Parathyroid adenoma (tissue), 2 donors: ENCODE measurements at regions not wholly inside any gene's neighbourhood (a gene's known extent, or its start where the extent isn't known, plus 50 kb on each side); places are given as distances from the start of the nearest gene placed in this dataset.
"Not testable (repeated sequence)": the region's sequence is repeated elsewhere in the genome, so short reads cannot be mapped to it uniquely, and the experiment has no call there.

Experiments used
- H2AFZ ChIP-seq: fragments of 300-600 bp; sonication (generic); one replicate; pipeline ENCODE4 v1.7.0; 2017; ENCODE audit warnings: antibody characterized with exemption, mild to moderate bottlenecking
- H3K27ac ChIP-seq: fragments of 300-600 bp; sonication (generic); one replicate; pipeline ENCODE4 v1.7.0; 2017
- H3K27me3 ChIP-seq: fragments of 300-600 bp; sonication (generic); one replicate; pipeline ENCODE4 v1.7.0; 2017; ENCODE audit warnings: low read length; ENCODE audit not compliant: control insufficient read depth, insufficient read depth
- H3K36me3 ChIP-seq: fragments of 300-600 bp; sonication (generic); one replicate; pipeline ENCODE4 v1.7.0; 2017; ENCODE audit warnings: low read length; ENCODE audit not compliant: control insufficient read depth, insufficient read depth
- H3K4me1 ChIP-seq: fragments of 300-600 bp; sonication (generic); one replicate; pipeline ENCODE4 v1.7.0; 2017; ENCODE audit warnings: control low read depth
- H3K4me2 ChIP-seq: fragments of 300-600 bp; sonication (generic); one replicate; pipeline ENCODE4 v1.7.0; 2017; ENCODE audit warnings: low read length
- H3K4me3 ChIP-seq: fragments of 300-600 bp; sonication (generic); one replicate; pipeline ENCODE4 v1.7.0; 2017; ENCODE audit warnings: low read depth, low read length
- H3K79me2 ChIP-seq: fragments of 300-600 bp; sonication (generic); one replicate; pipeline ENCODE4 v1.7.0; 2017; ENCODE audit warnings: control low read depth
- H3K9ac ChIP-seq: fragments of 300-600 bp; sonication (generic); one replicate; pipeline ENCODE4 v1.7.0; 2017; ENCODE audit warnings: mild to moderate bottlenecking
- H3K9me3 ChIP-seq: fragments of 300-600 bp; sonication (generic); one replicate; pipeline ENCODE4 v1.7.0; 2017; ENCODE audit warnings: low read length; ENCODE audit not compliant: control insufficient read depth
- CTCF ChIP-seq: fragments of 300-600 bp; sonication (generic); IDR thresholded peaks from one replicate; pipeline ENCODE4 v1.7.0; 2017; ENCODE audit warnings: antibody characterized with exemption, mild to moderate bottlenecking
- donor health status: primary hyperparathyroidism.

GRCh38 chr22:23458663-23459541 lies 121.2 kb downstream of the IGLL1 start:
- H3K27ac ChIP-seq = no peak overlapping the region
- H3K9ac ChIP-seq = no peak overlapping the region
- H3K79me2 ChIP-seq = no peaks in the 10 kb centered on the region
- no peak overlapping the region for H3K4me3 ChIP-seq
- no peak for TF ChIP-seq CTCF
- no peaks in the 10 kb centered on the region for H3K27me3 ChIP-seq
- no peak overlapping the region for H2AFZ ChIP-seq
- no peaks in the 10 kb centered on the region for H3K9me3 ChIP-seq
- no peaks in the 10 kb centered on the region for H3K4me1 ChIP-seq
- H3K36me3 ChIP-seq = no peaks in the 10 kb centered on the region
- H3K4me2 ChIP-seq = no peak overlapping the region

DNA sequence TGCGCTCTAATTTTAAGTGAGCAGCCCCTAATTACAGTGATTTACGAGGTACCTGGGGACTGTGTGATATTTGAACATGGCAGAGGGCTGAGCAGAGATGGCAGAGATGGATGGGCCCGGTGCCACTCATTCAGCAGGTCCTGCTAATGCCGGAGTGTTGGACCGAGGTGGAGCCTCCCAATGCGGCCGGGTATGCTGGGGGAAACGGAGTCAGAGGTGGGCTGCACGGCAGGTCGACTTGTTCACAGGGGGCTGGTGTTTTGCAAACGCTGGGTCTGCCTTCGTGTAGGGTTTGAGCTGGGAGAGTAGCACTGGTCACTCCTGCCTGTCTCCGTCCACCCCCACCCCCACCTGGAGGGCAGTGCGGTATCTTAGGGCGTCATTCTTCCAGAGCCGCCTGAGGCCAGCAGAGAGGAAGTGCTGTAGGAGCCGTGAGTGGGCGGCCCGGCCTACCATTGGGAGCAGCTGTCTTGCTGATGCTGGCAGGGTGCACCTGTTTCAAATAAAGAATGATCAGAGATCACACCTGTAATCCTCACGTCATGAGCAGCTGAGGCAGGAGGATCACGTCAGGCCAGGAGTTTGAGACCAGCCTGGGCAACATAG lies 122.6 kb downstream of the IGLL1 start:
- H3K9ac ChIP-seq = no peak overlapping the region
- H3K79me2 ChIP-seq = no peaks in the 10 kb centered on the region
- no peak for TF ChIP-seq CTCF
- no peak overlapping the region for H3K4me2 ChIP-seq
- no peaks in the 10 kb centered on the region for H3K4me1 ChIP-seq
- no peaks in the 10 kb centered on the region for H3K27me3 ChIP-seq
- no peaks in the 10 kb centered on the region for H3K36me3 ChIP-seq
- H2AFZ ChIP-seq = no peak overlapping the region
- no peak overlapping the region for H3K4me3 ChIP-seq
- no peak overlapping the region for H3K27ac ChIP-seq
- no peaks in the 10 kb centered on the region for H3K9me3 ChIP-seq

GRCh38 chr22:23456666-23457379 lies 123.3 kb downstream of the IGLL1 start:
- not testable (repeated sequence) for H2AFZ ChIP-seq, H3K27me3 ChIP-seq

GRCh38 chr22:23454345-23454744 lies 125.7 kb downstream of the IGLL1 start:
- H3K79me2 ChIP-seq, H2AFZ ChIP-seq, H3K36me3 ChIP-seq, H3K4me1 ChIP-seq, H3K27me3 ChIP-seq, H3K4me2 ChIP-seq, H3K27ac ChIP-seq, H3K9me3 ChIP-seq, H3K4me3 ChIP-seq, H3K9ac ChIP-seq: not testable (repeated sequence)

More at GRCh38 chr22:23456666-23457379, 123.3 kb downstream of the IGLL1 start:
- H3K9me3 ChIP-seq, H3K79me2 ChIP-seq, H3K9ac ChIP-seq, H3K4me3 ChIP-seq, H3K36me3 ChIP-seq, H3K4me2 ChIP-seq, H3K27ac ChIP-seq, H3K4me1 ChIP-seq: not testable (repeated sequence)

- H3K79me2 ChIP-seq = no peaks in the 10 kb centered on the region
- H3K4me3 ChIP-seq = no peak overlapping the region
- H2AFZ ChIP-seq = no peak overlapping the region
- H3K4me2 ChIP-seq = no peak overlapping the region
- no peak for TF ChIP-seq CTCF
- H3K4me1 ChIP-seq = no peaks in the 10 kb centered on the region
- H3K9me3 ChIP-seq = no peaks in the 10 kb centered on the region
- H3K9ac ChIP-seq = no peak overlapping the region
- H3K27me3 ChIP-seq = no peaks in the 10 kb centered on the region
- no peak overlapping the region for H3K27ac ChIP-seq
- H3K36me3 ChIP-seq = no peaks in the 10 kb centered on the region
Measured at GRCh38 chr22:23453277-23453676, 126.8 kb downstream of the IGLL1 start.
